ENCODE measurements at regions not wholly inside any gene's neighbourhood (a gene's known extent, or its start where the extent isn't known, plus 50 kb on each side); places are given as distances from the start of the nearest gene placed in this dataset.

DNA sequence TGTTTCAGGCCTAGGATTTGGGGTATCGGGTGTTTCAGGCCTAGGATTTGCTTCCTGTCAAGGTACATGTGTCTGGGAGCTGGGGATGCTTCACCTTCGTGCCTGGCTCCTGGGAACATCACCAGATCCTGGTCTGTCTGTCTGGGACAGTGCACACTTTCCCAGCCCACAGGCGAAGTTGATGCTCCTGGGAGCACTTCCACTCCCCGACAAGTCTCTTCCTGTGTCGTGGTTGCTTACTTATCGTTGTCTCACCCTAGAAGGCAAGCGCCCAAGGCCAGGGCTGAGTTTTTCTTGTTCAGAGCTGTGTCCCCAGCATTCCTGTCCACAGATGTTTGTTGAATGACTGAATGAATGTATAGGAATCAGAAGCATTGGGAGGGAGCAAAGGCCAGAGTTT is 71.5 kb downstream of the LINC01488 start:
- Histone ChIP-seq H3K79me1 (ENCODE audit: low read depth, low read length) (no peaks in the 10 kb centered on the region), H2BK120ac (ENCODE audit: low read depth, low read length) (no peak overlapping the region), H3K9me3 (replicated peaks in 1 of 2; ENCODE audit: control insufficient read depth in 2 of 2, insufficient read depth in 1 of 2, low read depth in 1 of 2, low read length in 2 of 2) (no peaks in the 10 kb centered on the region), H3K27me3 (ENCODE audit: control insufficient read depth in 3 of 3, insufficient read depth in 3 of 3, low read depth in 1 of 3, low read length in 3 of 3) (no peaks in the 10 kb centered on the region), H3K23ac (ENCODE audit: low read depth, low read length, poor library complexity) (no peak overlapping the region), H2BK15ac (ENCODE audit: low read length) (no peak overlapping the region), H3K4me2 (ENCODE audit: insufficient read depth, low read length, poor library complexity, severe bottlenecking) (no peak overlapping the region), H2BK12ac (ENCODE audit: low read length) (no peak overlapping the region), H2BK5ac (ENCODE audit: low read length) (no peak overlapping the region), H3K4me1 (ENCODE audit: control insufficient read depth in 2 of 2, insufficient read depth in 1 of 2, low read depth in 1 of 2, low read length in 2 of 2) (no peaks in the 10 kb centered on the region), H2AK5ac (ENCODE audit: low read depth, low read length) (no peak overlapping the region), H2AFZ (ENCODE audit: low read length) (no peak overlapping the region), H3K9ac (ENCODE audit: low read depth, low read length, poor library complexity) (no peak overlapping the region), H3K4ac (ENCODE audit: low read length) (no peak overlapping the region), H3K4me3 (ENCODE audit: low read length in 2 of 2) (no peak overlapping the region), H3K27ac (replicated peaks; ENCODE audit: low read length) (no peak overlapping the region), H4K8ac (ENCODE audit: low read depth, low read length) (no peak overlapping the region), H3K14ac (ENCODE audit: low read length) (no peak overlapping the region), H3K18ac (ENCODE audit: low read length) (no peak overlapping the region), H3K36me3 (replicated peaks in 1 of 2; ENCODE audit: control insufficient read depth in 2 of 2, insufficient read depth in 2 of 2, low read length in 2 of 2) (no peaks in the 10 kb centered on the region), H4K91ac (ENCODE audit: low read depth, low read length, poor library complexity) (no peak overlapping the region)
- no CpG with 5 or more reads among the region's 7 CpGs for WGBS, 2 donors (ENCODE audit: extremely low coverage in 2 of 2, insufficient read length in 2 of 2, insufficient replicate concordance in 1 of 2)
- no peak for DNase-seq (ENCODE audit: low spot score)

DNA sequence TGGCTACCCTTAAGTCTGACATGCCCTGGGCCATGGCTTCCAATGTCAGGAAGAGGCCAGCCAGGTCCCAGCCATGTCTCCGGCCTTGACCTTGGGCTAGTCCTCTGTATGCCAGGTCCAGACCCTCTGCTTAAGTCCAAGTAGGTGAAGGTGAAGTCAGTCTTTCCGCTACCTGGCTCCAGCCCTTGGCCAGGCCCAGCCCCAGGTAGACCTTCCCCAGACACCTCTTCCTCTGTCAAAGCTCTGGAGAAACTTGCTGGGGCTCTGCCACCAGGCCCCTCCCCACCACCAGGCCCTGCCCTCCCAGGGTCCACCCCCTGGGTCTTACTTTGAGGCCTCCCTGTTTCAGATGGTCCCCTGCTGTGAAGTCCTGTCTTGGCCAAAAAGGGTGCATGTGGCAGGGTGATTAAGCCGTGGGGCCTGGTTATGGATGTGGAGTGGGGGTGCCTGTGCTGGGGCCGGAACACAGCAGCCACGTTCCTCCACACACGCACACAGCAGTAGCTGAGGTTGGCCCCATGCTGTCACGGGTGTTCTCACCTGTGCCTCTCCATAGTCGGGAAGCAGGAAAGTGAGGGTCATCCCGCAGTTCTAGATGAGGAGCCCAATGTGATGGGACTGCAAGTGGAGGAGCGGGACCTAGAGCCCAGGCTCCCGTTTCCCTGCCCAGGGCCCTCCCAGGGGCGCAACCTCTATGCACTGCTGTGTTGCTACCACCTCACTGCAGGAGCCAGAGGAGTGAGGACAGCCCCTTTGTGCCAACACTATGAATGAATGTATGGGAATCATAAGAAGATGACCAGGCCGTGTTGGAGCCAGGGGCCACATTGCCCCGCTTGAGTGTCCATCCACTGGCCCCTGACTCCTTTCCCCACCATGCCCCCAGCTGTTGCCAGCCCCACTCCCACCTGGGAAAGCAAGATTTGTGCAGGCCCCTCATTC is 72.2 kb downstream of the LINC01488 start:
- H3K9me3 ChIP-seq (replicated peaks in 1 of 2; ENCODE audit: control insufficient read depth in 2 of 2, insufficient read depth in 1 of 2, low read depth in 1 of 2, low read length in 2 of 2) = no peaks in the 10 kb centered on the region
- H3K23ac ChIP-seq (ENCODE audit: low read depth, low read length, poor library complexity) = no peak overlapping the region
- H3K4me1 ChIP-seq (ENCODE audit: control insufficient read depth in 2 of 2, insufficient read depth in 1 of 2, low read depth in 1 of 2, low read length in 2 of 2) = no peaks in the 10 kb centered on the region
- peak overlapping the region; percentile 59 for H3K18ac ChIP-seq (ENCODE audit: low read length)
- peak overlapping the region; percentile 47 for H2AK5ac ChIP-seq (ENCODE audit: low read depth, low read length)
- H3K14ac ChIP-seq (ENCODE audit: low read length) = no peak overlapping the region
- no peak overlapping the region for H3K4me3 ChIP-seq (ENCODE audit: low read length in 2 of 2)
- no peak overlapping the region for H3K27ac ChIP-seq (replicated peaks; ENCODE audit: low read length)
- no peak overlapping the region for H3K4me2 ChIP-seq (ENCODE audit: insufficient read depth, low read length, poor library complexity, severe bottlenecking)
- peak overlapping the region; percentile 77 for H2BK15ac ChIP-seq (ENCODE audit: low read length)
- DNase-seq (ENCODE audit: low spot score) = no peak
- no peaks in the 10 kb centered on the region for H3K27me3 ChIP-seq (ENCODE audit: control insufficient read depth in 3 of 3, insufficient read depth in 3 of 3, low read depth in 1 of 3, low read length in 3 of 3)
- no peak overlapping the region for H3K4ac ChIP-seq (ENCODE audit: low read length)
- H4K8ac ChIP-seq (ENCODE audit: low read depth, low read length) = no peak overlapping the region
- no peak overlapping the region for H2AFZ ChIP-seq (ENCODE audit: low read length)
- no CpG with 5 or more reads among the region's 14 CpGs for WGBS, 2 donors (ENCODE audit: extremely low coverage in 2 of 2, insufficient read length in 2 of 2, insufficient replicate concordance in 1 of 2)
- no peaks in the 10 kb centered on the region for H3K36me3 ChIP-seq (replicated peaks in 1 of 2; ENCODE audit: control insufficient read depth in 2 of 2, insufficient read depth in 2 of 2, low read length in 2 of 2)
- no peaks in the 10 kb centered on the region for H3K79me1 ChIP-seq (ENCODE audit: low read depth, low read length)
- H2BK12ac ChIP-seq (ENCODE audit: low read length) = peak overlapping the region; percentile 14
- H2BK5ac ChIP-seq (ENCODE audit: low read length) = peak overlapping the region; percentile 44
- H4K91ac ChIP-seq (ENCODE audit: low read depth, low read length, poor library complexity) = no peak overlapping the region
- H3K9ac ChIP-seq (ENCODE audit: low read depth, low read length, poor library complexity) = no peak overlapping the region
- no peak overlapping the region for H2BK120ac ChIP-seq (ENCODE audit: low read depth, low read length)

DNA sequence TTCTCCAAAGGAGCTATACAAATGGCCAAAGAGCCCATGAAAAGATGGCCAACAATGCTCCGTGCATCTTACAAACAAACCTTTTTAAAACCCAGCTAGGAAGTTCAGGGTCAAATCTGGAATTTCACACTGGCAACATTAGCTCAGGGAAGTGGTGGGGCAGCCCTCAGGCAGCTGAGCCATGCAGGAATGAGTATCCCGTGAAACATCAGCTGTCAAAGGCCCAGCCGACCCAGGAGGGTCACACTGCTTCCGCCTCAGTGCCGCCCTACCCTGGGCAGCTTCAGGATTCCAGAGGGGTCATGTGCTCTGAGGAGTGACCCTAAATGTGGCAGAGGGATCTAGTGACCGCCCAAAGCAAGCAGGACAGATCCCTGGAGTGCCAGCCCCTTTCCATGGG is 73.4 kb downstream of the LINC01488 start:
- H3K9me3 ChIP-seq (replicated peaks in 1 of 2; ENCODE audit: control insufficient read depth in 2 of 2, insufficient read depth in 1 of 2, low read depth in 1 of 2, low read length in 2 of 2) = no peaks in the 10 kb centered on the region
- no peak overlapping the region for H4K91ac ChIP-seq (ENCODE audit: low read depth, low read length, poor library complexity)
- no peaks in the 10 kb centered on the region for H3K36me3 ChIP-seq (replicated peaks in 1 of 2; ENCODE audit: control insufficient read depth in 2 of 2, insufficient read depth in 2 of 2, low read length in 2 of 2)
- no peak overlapping the region for H3K14ac ChIP-seq (ENCODE audit: low read length)
- H4K8ac ChIP-seq (ENCODE audit: low read depth, low read length) = no peak overlapping the region
- DNase-seq (ENCODE audit: low spot score) = no peak
- no peak overlapping the region for H3K4ac ChIP-seq (ENCODE audit: low read length)
- WGBS, 2 donors (ENCODE audit: extremely low coverage in 2 of 2, insufficient read length in 2 of 2, insufficient replicate concordance in 1 of 2) = no CpG with 5 or more reads among the region's 6 CpGs
- H3K79me1 ChIP-seq (ENCODE audit: low read depth, low read length) = no peaks in the 10 kb centered on the region
- no peak overlapping the region for H2BK12ac ChIP-seq (ENCODE audit: low read length)
- H3K18ac ChIP-seq (ENCODE audit: low read length) = peak overlapping the region; percentile 15
- H2AK5ac ChIP-seq (ENCODE audit: low read depth, low read length) = no peak overlapping the region
- H2AFZ ChIP-seq (ENCODE audit: low read length) = no peak overlapping the region
- H2BK15ac ChIP-seq (ENCODE audit: low read length) = no peak overlapping the region
- H3K23ac ChIP-seq (ENCODE audit: low read depth, low read length, poor library complexity) = no peak overlapping the region
- no peak overlapping the region for H3K4me3 ChIP-seq (ENCODE audit: low read length in 2 of 2)
- no peak overlapping the region for H3K9ac ChIP-seq (ENCODE audit: low read depth, low read length, poor library complexity)
- no peak overlapping the region for H3K4me2 ChIP-seq (ENCODE audit: insufficient read depth, low read length, poor library complexity, severe bottlenecking)
- H3K27me3 ChIP-seq (ENCODE audit: control insufficient read depth in 3 of 3, insufficient read depth in 3 of 3, low read depth in 1 of 3, low read length in 3 of 3) = no peaks in the 10 kb centered on the region
- H2BK120ac ChIP-seq (ENCODE audit: low read depth, low read length) = no peak overlapping the region
- no peak overlapping the region for H2BK5ac ChIP-seq (ENCODE audit: low read length)
- no peak overlapping the region for H3K27ac ChIP-seq (replicated peaks; ENCODE audit: low read length)
- H3K4me1 ChIP-seq (ENCODE audit: control insufficient read depth in 2 of 2, insufficient read depth in 1 of 2, low read depth in 1 of 2, low read length in 2 of 2) = no peaks in the 10 kb centered on the region

DNA sequence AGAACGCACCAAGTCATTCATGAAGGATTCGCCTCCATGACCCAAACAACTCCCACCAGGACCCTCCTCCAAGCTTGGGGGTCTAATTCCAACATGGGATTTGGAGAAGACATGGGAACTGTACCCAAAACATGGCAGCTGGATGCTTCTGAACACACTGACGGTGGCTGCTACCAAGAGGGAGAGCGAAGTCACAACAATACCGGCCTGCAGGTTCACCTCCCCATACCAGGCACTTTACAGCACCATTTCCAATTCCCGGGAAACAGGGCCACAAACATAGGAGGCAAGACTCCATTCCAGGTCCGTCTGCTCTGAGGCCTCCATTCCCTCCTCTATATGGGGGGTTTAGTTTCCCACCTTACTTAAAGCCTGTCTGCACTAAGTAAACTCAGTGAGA is 75.8 kb downstream of the LINC01488 start:
- no peak overlapping the region for H3K4me2 ChIP-seq (ENCODE audit: insufficient read depth, low read length, poor library complexity, severe bottlenecking)
- no peak overlapping the region for H2BK5ac ChIP-seq (ENCODE audit: low read length)
- H2AFZ ChIP-seq (ENCODE audit: low read length) = no peak overlapping the region
- no peak overlapping the region for H3K14ac ChIP-seq (ENCODE audit: low read length)
- H3K27ac ChIP-seq (replicated peaks; ENCODE audit: low read length) = no peak overlapping the region
- no peak for DNase-seq (ENCODE audit: low spot score)
- H3K9me3 ChIP-seq (replicated peaks in 1 of 2; ENCODE audit: control insufficient read depth in 2 of 2, insufficient read depth in 1 of 2, low read depth in 1 of 2, low read length in 2 of 2) = no peaks in the 10 kb centered on the region
- H2BK12ac ChIP-seq (ENCODE audit: low read length) = no peak overlapping the region
- H3K23ac ChIP-seq (ENCODE audit: low read depth, low read length, poor library complexity) = no peak overlapping the region
- no peak overlapping the region for H4K8ac ChIP-seq (ENCODE audit: low read depth, low read length)
- no peak overlapping the region for H3K4me3 ChIP-seq (ENCODE audit: low read length in 2 of 2)
- H3K36me3 ChIP-seq (replicated peaks in 1 of 2; ENCODE audit: control insufficient read depth in 2 of 2, insufficient read depth in 2 of 2, low read length in 2 of 2) = no peaks in the 10 kb centered on the region
- no peaks in the 10 kb centered on the region for H3K79me1 ChIP-seq (ENCODE audit: low read depth, low read length)
- no peak overlapping the region for H2BK15ac ChIP-seq (ENCODE audit: low read length)
- H3K18ac ChIP-seq (ENCODE audit: low read length) = no peak overlapping the region
- no peak overlapping the region for H4K91ac ChIP-seq (ENCODE audit: low read depth, low read length, poor library complexity)
- H2AK5ac ChIP-seq (ENCODE audit: low read depth, low read length) = no peak overlapping the region
- no peak overlapping the region for H3K9ac ChIP-seq (ENCODE audit: low read depth, low read length, poor library complexity)
- H3K4me1 ChIP-seq (ENCODE audit: control insufficient read depth in 2 of 2, insufficient read depth in 1 of 2, low read depth in 1 of 2, low read length in 2 of 2) = no peaks in the 10 kb centered on the region
- no CpG with 5 or more reads among the region's 7 CpGs for WGBS, 2 donors (ENCODE audit: extremely low coverage in 2 of 2, insufficient read length in 2 of 2, insufficient replicate concordance in 1 of 2)
- H3K4ac ChIP-seq (ENCODE audit: low read length) = no peak overlapping the region
- no peaks in the 10 kb centered on the region for H3K27me3 ChIP-seq (ENCODE audit: control insufficient read depth in 3 of 3, insufficient read depth in 3 of 3, low read depth in 1 of 3, low read length in 3 of 3)
- H2BK120ac ChIP-seq (ENCODE audit: low read depth, low read length) = no peak overlapping the region

Data from neuronal stem cell (in vitro differentiated cells).